Kidney tubule cell (primary cell): ENCODE measurements at regions not wholly inside any gene's neighbourhood (a gene's known extent, or its start where the extent isn't known, plus 50 kb on each side); places are given as distances from the start of the nearest gene placed in this dataset.
"Not testable (repeated sequence)": the region's sequence is repeated elsewhere in the genome, so short reads cannot be mapped to it uniquely, and the experiment has no call there.

ENCODE experiments used
- DNase-seq: peaks from one replicate; pipeline ENCODE4 v3.0.0-alpha.2; 2018; ENCODE audit warnings: low spot score

- peak; percentile 31 for DNase-seq
Measured at GRCh38 chr5:57069115-57069835, 104.6 kb upstream of the GPBP1 start.

DNA sequence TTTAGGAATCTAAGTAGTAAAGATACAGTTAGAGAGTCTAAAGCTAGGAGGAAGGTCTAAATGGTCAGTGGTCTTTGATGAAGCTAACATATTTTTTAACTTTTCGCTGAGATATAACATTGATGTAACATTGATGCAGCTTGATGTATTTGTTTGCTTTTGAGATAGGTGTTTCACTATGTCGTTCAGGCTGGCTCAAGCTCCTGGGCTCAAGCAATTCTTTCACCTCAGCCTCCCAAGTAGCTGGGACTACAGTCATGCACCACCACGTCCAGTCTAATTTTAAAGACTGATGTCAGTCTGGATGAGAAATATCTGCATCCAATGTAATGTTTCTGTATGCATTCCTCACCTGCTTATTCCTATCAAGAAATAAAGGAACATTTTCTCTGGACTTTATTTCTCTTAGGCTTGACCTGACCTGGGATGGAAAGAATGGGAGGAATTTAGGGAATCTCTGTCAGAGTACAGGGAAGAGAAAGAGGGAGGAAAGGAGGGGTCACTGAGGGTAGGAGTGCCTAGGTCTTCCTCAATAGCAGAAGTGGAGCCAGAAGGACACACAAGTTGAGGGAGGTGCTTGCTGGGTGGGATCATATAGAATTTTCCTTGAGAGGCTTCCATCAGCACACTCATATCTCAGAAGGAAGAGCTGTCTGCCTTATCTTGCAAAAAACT is 101.5 kb upstream of the GPBP1 start:
- DNase-seq: peak; percentile 30

DNA sequence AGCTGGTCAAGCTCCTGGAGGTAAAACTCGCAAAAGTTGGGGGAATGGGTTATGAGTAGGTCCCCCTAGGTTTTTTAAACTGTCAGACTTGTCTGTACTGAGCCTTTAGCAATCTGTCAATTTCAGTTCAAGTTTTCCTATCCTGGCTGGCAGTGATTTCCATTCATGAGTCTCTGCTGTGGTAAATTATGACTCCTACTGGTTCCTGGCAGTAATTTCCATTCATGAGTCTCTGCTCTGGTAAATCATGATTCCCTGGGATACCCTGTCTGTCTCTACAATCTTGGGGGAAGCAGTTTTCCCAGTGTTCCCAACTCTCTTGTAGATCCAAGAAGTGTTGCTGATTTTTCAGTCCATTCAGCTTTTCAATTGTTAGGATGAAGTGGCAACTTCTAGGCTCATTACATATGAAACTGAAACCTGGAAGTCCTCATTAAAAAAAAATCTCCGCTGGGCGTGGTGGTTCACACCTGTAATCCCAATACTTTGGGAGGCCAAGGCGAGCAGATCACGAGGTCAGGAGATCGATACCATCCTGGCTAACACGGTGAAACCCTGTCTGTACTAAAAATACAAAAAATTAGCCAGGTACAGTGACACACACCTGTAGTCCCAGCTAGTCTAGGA is 91.3 kb upstream of the GPBP1 start:
- peak; percentile 45 for DNase-seq

DNA sequence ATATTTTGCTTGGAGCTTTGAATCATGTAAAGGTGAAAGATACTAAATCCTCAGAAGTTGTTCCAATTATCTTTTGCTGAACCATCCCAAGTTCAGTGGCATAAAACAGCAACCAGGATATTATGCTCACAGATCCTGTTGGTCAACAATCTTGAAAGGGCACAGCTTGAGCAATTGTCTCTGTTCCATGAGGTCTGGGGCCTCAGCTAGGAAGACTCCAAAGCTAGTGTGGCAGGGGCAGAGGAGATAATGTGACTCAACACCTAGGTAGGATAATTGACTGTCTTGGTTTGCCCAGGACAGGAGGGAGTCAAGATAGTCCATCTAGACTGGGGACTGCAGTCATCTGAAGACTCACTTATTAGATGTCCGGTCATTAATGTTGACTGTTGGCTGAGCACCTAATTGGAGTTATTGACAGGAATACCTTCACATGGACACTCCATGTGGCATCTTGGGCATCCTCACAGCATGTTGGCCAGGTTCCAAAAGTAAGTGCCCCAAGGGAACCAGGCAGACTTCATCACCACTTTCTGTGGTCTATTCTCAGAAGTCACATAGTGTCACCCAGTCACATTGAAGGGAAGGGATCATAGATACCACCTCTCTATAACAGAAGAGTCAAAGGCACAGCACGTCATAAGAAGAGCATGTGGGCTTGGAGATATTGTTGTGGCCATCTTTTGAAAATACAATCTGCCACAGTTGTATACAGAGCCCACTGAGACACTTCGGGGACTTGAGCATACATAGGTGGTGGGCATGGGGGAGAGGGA is 88.4 kb upstream of the GPBP1 start:
- no peak for DNase-seq

DNA sequence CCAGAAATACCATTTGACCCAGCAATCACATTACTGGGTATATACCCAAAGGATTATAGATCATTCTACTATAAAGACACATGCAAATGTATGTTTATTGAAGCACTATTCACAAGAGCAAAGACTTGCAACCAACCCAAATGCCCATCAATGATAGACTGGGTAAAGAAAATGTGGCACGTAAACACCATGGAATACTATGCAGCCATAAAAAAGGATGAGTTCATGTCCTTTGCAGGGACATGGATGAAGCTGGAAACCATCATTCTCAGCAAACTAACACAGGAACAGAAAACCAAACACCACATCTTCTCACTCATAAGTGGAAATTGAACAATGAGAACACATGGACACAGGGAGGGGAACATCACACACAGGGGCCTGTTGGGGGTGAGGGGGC is 85.9 kb upstream of the GPBP1 start:
- DNase-seq: not testable (repeated sequence)

- peak; percentile 17 for DNase-seq
Measured at GRCh38 chr5:57094753-57095683, 78.8 kb upstream of the GPBP1 start.

- DNase-seq: peak; percentile 30
Measured at GRCh38 chr5:57097526-57097925, 76.3 kb upstream of the GPBP1 start.

- no peak for DNase-seq
Measured at GRCh38 chr5:57102189-57102904, 71.5 kb upstream of the GPBP1 start.

GRCh38 chr5:57102905-57103255 is 71.0 kb upstream of the GPBP1 start:
- peak; percentile 48 for DNase-seq

DNA sequence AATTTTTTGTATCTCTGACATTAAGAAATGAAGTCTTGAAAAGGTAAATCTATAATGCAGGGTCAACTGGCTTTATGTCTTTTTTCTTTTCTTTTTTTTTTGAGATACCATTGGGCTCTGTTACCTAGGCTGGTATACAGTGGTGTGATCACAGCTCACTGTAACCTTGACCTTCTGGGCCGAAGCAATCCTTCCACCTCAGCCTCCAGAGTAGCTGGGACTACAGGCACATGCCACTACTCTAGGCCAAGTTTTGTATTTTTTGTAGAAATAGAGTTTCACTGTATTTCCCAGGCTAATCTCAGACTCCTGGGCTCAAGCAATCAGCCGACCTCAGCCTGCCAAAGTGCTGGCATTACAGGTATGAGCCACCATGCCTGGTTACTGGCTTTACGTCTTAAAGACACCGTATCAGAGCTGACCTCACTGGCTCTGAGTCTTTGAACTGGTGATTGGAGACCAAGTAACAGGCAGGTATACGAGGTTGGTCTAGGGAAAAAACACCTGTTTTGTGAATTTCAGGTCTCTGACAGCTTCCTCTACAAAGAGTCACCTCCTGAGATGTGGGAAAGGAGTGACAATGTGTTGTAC is 70.4 kb upstream of the GPBP1 start:
- DNase-seq: no peak

GRCh38 chr5:57106661-57107060 is 67.2 kb upstream of the GPBP1 start:
- no peak for DNase-seq

DNA sequence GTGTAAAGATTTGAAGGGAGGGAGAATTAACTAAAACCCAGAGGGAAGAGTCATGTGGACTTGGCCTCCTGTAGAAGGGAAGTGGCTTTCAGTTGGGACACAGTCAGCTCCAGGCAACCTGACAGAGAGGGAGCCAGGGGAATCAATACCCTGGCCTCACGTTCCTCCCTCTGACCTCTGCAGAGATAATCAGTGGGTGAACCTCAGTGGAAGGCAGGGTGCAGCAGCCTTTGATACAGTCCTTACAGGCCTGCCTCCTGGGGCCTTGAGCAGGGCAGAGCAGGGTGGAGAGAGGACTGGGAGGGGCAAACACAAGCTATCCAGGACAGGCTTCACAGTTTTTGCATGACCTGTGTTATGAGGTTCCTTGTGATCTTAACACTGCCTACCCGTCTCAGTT is 61.9 kb upstream of the GPBP1 start:
- DNase-seq: no peak

GRCh38 chr5:57113481-57113880 is 60.4 kb upstream of the GPBP1 start:
- no peak for DNase-seq

- peak; percentile 44 for DNase-seq
Measured at GRCh38 chr5:57117596-57117995, 56.3 kb upstream of the GPBP1 start.

DNA sequence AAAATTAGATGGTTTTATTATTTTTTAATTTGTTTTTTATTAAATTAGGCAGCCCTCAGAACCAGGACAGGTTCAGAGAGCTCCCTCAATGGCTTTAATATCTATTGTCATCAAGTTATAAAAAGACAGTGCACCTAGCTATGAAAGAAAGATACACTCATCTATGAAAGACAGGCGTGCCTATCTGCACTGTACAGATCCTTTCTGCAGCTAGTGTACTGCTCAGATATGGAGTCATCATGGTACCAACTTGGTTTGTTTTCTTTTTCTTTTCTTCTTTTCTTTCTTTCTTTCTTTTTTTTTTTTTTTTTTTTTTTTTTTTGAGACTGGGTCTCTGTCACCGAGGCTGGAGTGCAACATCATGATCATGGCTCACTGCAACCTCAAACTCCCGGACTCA is 54.8 kb upstream of the GPBP1 start:
- DNase-seq: no peak

- DNase-seq: no peak
Measured at GRCh38 chr5:57124014-57124413, 49.8 kb upstream of the GPBP1 start.
